ENCODE measurements at regions not wholly inside any gene's neighbourhood (a gene's known extent, or its start where the extent isn't known, plus 50 kb on each side); places are given as distances from the start of the nearest gene placed in this dataset.

DNA sequence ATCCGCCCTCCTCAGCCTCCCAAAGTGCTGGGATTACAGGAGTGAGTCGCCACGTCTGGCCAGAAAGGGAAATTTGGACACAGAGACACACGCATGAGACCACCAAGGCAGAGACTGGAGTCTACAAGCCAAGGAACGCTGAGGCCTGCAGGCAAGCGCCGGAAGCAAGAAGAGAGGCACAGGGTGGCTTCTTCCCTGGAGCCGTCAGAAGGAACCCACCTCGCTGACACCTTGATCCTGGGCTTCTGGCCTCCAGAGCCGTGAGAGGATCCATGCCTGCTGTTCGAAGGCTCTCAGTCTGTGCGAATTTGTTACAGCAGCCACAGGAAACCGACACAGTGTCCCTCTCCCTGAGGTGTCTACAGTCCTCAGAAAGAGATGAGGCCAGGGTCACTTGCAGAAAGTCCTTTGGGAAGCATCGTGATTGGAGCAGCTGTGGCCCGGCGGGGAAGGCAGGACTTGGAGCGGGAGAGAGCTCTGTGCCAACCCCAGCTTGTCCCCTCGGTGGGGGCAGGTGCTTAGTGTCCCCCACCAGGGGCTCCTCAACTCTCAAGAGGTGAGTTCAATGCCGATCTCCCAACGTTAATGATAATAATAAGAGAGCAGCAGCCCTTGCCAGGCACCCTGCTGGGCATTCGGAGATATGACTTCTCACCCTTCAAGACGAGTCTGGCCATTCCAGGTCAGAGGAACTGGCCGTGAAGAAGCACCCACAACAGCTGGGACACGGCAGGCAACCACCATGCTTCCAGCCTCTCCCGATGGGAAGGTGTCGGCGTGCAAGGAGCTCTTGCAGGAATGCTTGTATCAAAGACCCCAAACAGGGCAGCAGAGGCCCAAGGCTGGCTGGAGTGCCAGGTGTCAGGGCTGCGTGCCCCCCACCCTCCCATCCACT is 68.4 kb upstream of the TNRC6C start:
- BruUV-seq (replicated peaks) = no TSS peak
- no peak overlapping the region for H3K4me2 ChIP-seq (ENCODE audit: insufficient read depth, low read length)
- no peaks in the 10 kb centered on the region for H3K9me1 ChIP-seq (ENCODE audit: control insufficient read depth, insufficient read depth, low read length)
- DNase-seq (ENCODE audit: extremely low read depth in 1 of 4, low spot score in 3 of 4) = no peak
- no peak overlapping the region for H2AFZ ChIP-seq (ENCODE audit: low read depth, low read length)
- peaks cover 19 to 28% of the 10 kb centered on the region in 2 experiments for H3K4me1 ChIP-seq (replicated peaks in 1 of 2; ENCODE audit: control insufficient read depth in 2 of 2, insufficient read depth in 2 of 2, low read length in 2 of 2)
- no peak for ATAC-seq
- CTCF ChIA-PET (ENCODE audit: low intra/inter-chr PET ratio) = no interaction called here
- H3K9me3 ChIP-seq (replicated peaks; ENCODE audit: control insufficient read depth, insufficient read depth, low read depth, low read length) = no peaks in the 10 kb centered on the region
- no peaks in the 10 kb centered on the region for H3K36me3 ChIP-seq (ENCODE audit: control insufficient read depth, insufficient read depth, low read length)
- in situ Hi-C loops (cut with MboI) = no loop called here
- POLR2A ChIA-PET = interaction anchor here (0.6 kb wide), 1 partner anchor 9 kb away, joined by 3 read pairs; no protein-coding TSS in a partner anchor
- H3K4me3 ChIP-seq = no peak overlapping the region
- intact Hi-C loops (cut with micrococcal nuclease) = loop anchor here (10.0 kb wide), 1 partner anchor 55 kb away; no protein-coding TSS in a partner anchor
- H3K27ac ChIP-seq (ENCODE audit: extremely low read depth, low read depth, low read length) = no peak overlapping the region
- H3K79me2 ChIP-seq (ENCODE audit: control insufficient read depth, insufficient read depth, low read length) = no peaks in the 10 kb centered on the region
- peaks cover 25 to 60% of the 10 kb centered on the region in 2 experiments; a peak in 4 of 5 replicates for H3K27me3 ChIP-seq (ENCODE audit: control insufficient read depth in 2 of 2, insufficient read depth in 2 of 2, low read length in 2 of 2)
- TF ChIP-seq CHCHD3 (CRISPR knock-in tag; IDR thresholded peaks at IDR 0.05) (no peak), KAT8 (IDR thresholded peaks at IDR 0.05; ENCODE audit: low read depth) (no peak)
- TF ChIP-seq, protein P1, sequence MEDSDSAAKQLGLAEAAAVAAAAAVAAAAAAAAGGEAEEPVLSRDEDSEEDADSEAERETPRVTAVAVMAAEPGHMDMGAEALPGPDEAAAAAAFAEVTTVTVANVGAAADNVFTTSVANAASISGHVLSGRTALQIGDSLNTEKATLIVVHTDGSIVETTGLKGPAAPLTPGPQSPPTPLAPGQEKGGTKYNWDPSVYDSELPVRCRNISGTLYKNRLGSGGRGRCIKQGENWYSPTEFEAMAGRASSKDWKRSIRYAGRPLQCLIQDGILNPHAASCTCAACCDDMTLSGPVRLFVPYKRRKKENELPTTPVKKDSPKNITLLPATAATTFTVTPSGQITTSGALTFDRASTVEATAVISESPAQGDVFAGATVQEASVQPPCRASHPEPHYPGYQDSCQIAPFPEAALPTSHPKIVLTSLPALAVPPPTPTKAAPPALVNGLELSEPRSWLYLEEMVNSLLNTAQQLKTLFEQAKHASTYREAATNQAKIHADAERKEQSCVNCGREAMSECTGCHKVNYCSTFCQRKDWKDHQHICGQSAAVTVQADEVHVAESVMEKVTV (CRISPR knock-in tag; IDR thresholded peaks at IDR 0.05) = no peak
- TF ChIP-seq, protein P2, sequence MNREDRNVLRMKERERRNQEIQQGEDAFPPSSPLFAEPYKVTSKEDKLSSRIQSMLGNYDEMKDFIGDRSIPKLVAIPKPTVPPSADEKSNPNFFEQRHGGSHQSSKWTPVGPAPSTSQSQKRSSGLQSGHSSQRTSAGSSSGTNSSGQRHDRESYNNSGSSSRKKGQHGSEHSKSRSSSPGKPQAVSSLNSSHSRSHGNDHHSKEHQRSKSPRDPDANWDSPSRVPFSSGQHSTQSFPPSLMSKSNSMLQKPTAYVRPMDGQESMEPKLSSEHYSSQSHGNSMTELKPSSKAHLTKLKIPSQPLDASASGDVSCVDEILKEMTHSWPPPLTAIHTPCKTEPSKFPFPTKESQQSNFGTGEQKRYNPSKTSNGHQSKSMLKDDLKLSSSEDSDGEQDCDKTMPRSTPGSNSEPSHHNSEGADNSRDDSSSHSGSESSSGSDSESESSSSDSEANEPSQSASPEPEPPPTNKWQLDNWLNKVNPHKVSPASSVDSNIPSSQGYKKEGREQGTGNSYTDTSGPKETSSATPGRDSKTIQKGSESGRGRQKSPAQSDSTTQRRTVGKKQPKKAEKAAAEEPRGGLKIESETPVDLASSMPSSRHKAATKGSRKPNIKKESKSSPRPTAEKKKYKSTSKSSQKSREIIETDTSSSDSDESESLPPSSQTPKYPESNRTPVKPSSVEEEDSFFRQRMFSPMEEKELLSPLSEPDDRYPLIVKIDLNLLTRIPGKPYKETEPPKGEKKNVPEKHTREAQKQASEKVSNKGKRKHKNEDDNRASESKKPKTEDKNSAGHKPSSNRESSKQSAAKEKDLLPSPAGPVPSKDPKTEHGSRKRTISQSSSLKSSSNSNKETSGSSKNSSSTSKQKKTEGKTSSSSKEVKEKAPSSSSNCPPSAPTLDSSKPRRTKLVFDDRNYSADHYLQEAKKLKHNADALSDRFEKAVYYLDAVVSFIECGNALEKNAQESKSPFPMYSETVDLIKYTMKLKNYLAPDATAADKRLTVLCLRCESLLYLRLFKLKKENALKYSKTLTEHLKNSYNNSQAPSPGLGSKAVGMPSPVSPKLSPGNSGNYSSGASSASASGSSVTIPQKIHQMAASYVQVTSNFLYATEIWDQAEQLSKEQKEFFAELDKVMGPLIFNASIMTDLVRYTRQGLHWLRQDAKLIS (CRISPR knock-in tag; IDR thresholded peaks at IDR 0.05) = no peak
- WGBS (ENCODE audit: insufficient coverage, low coverage, missing lambda C conversion rate) = 5% methylated on average over 23 of the region's 28 CpGs
- H3K9ac ChIP-seq (ENCODE audit: insufficient read depth in 1 of 2, low read depth in 2 of 2, low read length in 2 of 2) = no peak overlapping the region
- H4K20me1 ChIP-seq (replicated peaks; ENCODE audit: control insufficient read depth, insufficient read depth, low read length) = 0 out of 2 replicates have a peak, but pooled peaks cover 3% of the 10 kb centered on the region
- no peak for FAIRE-seq
